ENCODE measurements at regions not wholly inside any gene's neighbourhood (a gene's known extent, or its start where the extent isn't known, plus 50 kb on each side); places are given as distances from the start of the nearest gene placed in this dataset.

DNA sequence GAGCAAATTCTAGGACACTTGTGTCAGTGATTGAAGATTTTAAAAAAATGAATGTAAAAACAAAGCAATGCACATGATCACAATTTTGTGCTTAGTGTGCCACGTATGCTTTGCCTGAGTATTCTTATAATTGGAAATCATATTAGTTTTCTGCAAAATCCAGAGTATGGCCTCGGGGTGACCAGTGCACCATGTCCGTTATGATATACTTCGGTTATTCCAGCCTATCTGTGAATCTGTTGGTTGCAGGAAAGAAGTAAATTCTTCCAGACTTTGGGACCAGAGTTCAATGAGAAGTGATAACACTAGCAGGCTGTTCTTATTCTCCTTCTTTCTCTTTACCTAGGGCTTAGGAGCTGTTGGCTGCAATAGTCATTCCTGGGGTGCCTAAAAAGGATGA lies 152.0 kb upstream of the TMC3 start:
- FAIRE-seq (no peak), DNase-seq (ENCODE audit: insufficient read length, low spot score) (no peak)
- TF ChIP-seq POLR2A (IDR thresholded peaks at IDR 0.05; ENCODE audit: low read depth, low read length): no peak

- no peak for DNase-seq (ENCODE audit: insufficient read length, low spot score)
- no peak for TF ChIP-seq POLR2A (IDR thresholded peaks at IDR 0.05; ENCODE audit: low read depth, low read length)
- no peak for FAIRE-seq
Measured at GRCh38 chr15:81524496-81524895, 150.5 kb upstream of the TMC3 start.

GRCh38 chr15:81523867-81524266 lies 149.9 kb upstream of the TMC3 start:
- FAIRE-seq (no peak), DNase-seq (ENCODE audit: insufficient read length, low spot score) (no peak)
- TF ChIP-seq POLR2A (IDR thresholded peaks at IDR 0.05; ENCODE audit: low read depth, low read length): no peak

DNA sequence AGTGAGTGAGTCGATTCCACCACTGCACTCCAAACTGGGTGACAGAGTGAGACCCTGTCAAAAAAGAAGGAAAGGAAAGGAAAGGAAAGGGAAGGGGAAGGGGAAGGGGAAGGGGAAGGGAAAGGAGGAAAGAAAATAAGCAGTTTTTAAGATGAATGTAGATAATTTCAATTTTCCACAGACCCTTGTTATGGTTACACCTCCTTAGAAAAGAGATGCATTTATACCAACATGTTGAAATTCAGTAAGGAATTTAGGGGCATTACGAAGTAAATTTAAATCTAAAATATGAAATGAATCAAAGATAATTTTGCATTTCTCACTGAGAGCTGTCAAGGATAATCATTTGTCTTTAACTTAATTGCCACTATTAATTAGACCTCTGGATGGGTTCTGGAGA lies 146.5 kb upstream of the TMC3 start:
- DNase-seq (ENCODE audit: insufficient read length, low spot score): no peak
- FAIRE-seq: no peak

GRCh38 chr15:81516461-81516860 lies 142.4 kb upstream of the TMC3 start:
- FAIRE-seq (no peak), DNase-seq (ENCODE audit: insufficient read length, low spot score) (no peak)
- no peak for TF ChIP-seq POLR2A (IDR thresholded peaks at IDR 0.05; ENCODE audit: low read depth, low read length)

More for the DNA sequence above, 146.5 kb upstream of the TMC3 start:
- TF ChIP-seq POLR2A (IDR thresholded peaks at IDR 0.05; ENCODE audit: low read depth, low read length): no peak

DNA sequence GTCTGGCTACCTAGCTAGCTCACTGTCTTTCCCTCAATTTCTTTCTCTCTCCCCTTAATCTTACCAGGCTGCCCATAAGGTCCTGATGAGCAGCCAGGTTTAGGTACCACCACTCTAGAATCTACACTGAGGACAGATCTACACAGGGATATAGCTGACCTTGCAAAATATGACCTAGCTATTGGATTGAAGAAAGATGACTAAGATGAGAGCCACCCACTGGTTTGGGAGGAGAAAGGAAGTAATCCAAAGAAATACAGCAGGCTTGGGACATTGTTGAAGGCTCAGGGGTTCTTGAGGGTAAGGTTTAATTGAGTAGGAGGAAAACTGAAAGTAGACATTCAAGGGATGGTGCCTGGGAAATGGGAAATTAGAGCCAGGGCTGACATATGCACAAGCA lies 142.0 kb upstream of the TMC3 start:
- FAIRE-seq (no peak), DNase-seq (ENCODE audit: insufficient read length, low spot score) (no peak)
- TF ChIP-seq POLR2A (IDR thresholded peaks at IDR 0.05; ENCODE audit: low read depth, low read length): no peak

GRCh38 chr15:81514725-81515124 lies 140.7 kb upstream of the TMC3 start:
- DNase-seq (ENCODE audit: insufficient read length, low spot score) (no peak), FAIRE-seq (no peak)
- TF ChIP-seq POLR2A (IDR thresholded peaks at IDR 0.05; ENCODE audit: low read depth, low read length): no peak

DNA sequence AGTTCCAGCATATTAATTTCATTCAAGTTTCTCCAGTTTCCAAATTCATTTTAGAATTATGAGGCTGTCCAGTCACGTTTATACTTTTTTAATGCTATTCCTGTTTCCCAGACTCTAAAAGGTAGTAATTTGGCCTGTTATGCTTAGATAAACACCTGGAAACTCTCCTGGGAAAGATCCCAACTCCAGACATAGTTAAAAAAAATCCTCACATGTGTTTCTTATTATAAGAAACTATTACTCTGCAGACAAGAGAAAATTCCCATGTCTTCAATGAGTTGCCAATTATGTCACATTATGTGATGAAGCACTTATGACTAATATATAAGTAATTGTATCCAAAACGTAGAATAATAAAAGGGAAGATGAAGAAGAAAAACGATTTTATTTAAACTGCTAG lies 137.1 kb upstream of the TMC3 start:
- DNase-seq (ENCODE audit: insufficient read length, low spot score): no peak
- TF ChIP-seq POLR2A (IDR thresholded peaks at IDR 0.05; ENCODE audit: low read depth, low read length): no peak
- no peak for FAIRE-seq

DNA sequence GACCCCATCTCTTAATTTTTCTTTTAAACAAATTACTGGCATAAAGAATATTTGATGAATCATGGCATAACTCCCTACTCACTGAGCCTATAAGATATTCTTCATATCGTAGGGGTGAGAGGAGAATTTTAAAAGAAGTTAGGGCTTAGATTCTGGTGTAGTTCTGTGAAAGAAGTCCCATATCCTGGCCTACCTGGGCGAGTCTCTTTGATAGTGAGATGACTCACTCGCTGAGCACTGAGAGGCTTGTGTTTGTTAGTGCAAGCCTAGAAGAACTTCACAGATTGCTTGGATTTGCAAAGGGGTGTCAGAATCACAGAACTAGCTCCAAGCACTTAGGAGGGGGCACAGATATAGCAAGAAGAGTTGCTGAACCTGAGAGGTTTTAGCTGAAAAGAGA lies 133.8 kb upstream of the TMC3 start:
- no peak for FAIRE-seq
- no peak for TF ChIP-seq POLR2A (IDR thresholded peaks at IDR 0.05; ENCODE audit: low read depth, low read length)
- DNase-seq (ENCODE audit: insufficient read length, low spot score): no peak

GRCh38 chr15:81506936-81507335 lies 132.9 kb upstream of the TMC3 start:
- FAIRE-seq (no peak), DNase-seq (ENCODE audit: insufficient read length, low spot score) (no peak)
- TF ChIP-seq POLR2A (IDR thresholded peaks at IDR 0.05; ENCODE audit: low read depth, low read length): no peak

GRCh38 chr15:81506071-81506470 lies 132.1 kb upstream of the TMC3 start:
- no peak for TF ChIP-seq POLR2A (IDR thresholded peaks at IDR 0.05; ENCODE audit: low read depth, low read length)
- DNase-seq (ENCODE audit: insufficient read length, low spot score) (no peak), FAIRE-seq (no peak)

DNA sequence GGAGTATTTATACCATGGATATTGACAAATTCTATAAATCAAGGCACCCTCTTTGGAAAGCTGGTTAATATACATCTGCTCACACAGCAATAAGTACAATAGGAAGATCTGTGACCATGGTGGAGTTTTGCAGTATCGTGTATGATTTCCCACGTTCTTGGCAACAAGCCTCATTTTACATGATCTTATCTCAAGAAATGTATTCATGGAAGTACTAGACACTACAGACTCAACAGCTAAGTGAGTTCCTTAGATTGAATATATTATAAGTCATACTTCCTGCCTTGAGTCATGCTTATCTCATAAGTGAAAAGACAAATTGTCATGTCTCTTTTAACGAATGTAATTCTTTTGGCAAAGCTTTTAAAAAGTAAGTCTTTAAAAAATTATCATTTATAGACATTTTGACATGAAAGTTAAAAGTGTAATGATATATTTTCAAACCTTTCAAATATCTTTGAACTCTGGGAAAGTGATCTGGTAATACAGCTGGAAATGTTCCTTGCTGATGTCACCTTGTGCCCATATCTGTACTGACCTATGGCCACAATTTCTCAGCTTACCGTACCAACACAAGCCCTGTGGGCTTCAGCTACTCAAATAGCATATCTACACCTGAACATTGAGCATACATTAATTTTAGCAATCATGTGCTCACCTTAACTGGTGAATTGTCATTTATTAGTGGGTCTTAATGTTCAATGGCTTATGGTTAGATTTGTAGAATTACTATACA lies 130.3 kb upstream of the TMC3 start:
- TF ChIP-seq POLR2A (IDR thresholded peaks at IDR 0.05; ENCODE audit: low read depth, low read length): no peak
- no peak for DNase-seq (ENCODE audit: insufficient read length, low spot score)
- FAIRE-seq: no peak

DNA sequence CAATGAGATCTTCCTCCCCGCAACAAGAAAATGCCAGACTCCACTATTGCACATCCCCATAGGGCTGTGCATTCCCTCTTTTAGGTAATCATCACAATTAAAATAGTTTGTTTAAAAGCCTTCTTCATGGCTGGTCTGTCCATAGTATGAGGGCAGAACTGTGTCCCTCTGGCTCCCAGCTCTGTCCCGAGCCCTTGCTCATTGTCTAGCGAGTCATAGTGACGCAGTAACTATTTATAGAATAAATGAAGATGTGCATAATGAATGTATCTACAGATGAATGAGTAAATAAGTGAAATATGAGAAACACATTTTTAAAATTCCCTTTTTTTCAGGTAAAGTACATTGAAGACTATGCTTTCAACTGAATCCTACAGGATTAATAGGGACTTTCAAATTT lies 128.4 kb upstream of the TMC3 start:
- no peak for TF ChIP-seq POLR2A (IDR thresholded peaks at IDR 0.05; ENCODE audit: low read depth, low read length)
- DNase-seq (ENCODE audit: insufficient read length, low spot score) (no peak), FAIRE-seq (no peak)

DNA sequence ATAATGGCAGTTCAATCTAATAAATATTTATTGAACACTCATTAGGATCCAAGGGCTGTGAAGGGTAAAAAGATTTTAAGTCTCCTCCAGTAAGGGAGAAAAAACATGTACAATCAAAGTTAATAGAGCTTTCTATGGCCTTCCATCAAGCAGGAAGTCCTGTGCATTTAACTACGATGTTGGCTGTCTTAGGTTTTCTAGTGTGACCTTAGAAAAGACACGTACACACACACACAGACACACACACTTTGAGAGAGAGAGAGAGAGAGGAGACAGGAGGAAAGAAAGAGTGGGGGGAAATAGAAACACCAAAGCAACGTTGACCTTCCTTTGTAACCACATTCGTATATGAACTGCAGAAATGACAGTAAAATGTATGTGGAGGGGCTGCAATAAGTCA lies 126.1 kb upstream of the TMC3 start:
- DNase-seq (ENCODE audit: insufficient read length, low spot score) (no peak), FAIRE-seq (no peak)
- no peak for TF ChIP-seq POLR2A (IDR thresholded peaks at IDR 0.05; ENCODE audit: low read depth, low read length)

DNA sequence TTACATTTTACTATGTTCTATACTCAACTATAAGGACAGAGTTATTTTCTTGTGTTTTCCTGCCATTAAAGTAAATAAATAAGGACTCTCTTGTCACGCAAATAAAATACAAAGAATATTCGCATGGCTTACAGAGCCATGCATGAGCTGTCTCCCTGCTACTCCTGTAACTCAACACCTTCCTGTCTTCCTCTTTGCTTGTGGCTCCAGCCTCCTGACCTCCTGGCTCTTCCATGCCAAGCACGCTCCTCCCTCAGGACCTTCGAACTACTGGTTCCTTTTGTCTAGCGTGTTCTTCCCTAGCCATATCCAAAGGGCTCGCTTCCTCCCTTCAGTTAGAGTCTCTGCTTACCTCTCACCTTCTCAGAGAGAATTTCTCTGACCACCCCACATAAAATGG lies 124.3 kb upstream of the TMC3 start:
- DNase-seq (ENCODE audit: insufficient read length, low spot score) (no peak), FAIRE-seq (no peak)
- no peak for TF ChIP-seq POLR2A (IDR thresholded peaks at IDR 0.05; ENCODE audit: low read depth, low read length)

DNA sequence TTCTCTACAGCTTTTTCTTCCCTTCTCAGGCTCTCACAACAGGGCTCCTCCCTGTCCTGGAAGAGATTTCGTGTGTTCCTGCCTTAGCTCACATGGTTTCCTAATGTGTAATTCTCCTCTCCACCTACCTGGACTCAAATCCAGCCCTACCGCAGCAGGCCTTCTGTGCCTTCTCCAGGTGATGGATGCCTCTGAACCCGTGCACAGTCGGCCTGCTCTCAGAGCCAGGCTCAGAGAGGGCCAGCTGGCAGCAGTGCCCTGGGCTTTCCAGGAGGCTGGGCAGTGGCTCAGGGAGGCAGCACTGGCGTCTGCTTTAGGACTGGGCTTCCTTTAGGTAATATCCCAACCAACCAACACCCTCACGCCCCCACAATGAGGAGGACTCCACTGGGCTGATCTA lies 123.2 kb upstream of the TMC3 start:
- no peak for DNase-seq (ENCODE audit: insufficient read length, low spot score)
- TF ChIP-seq POLR2A (IDR thresholded peaks at IDR 0.05; ENCODE audit: low read depth, low read length): no peak
- no peak for FAIRE-seq
